ENCODE measurements at regions not wholly inside any gene's neighbourhood (a gene's known extent, or its start where the extent isn't known, plus 50 kb on each side); places are given as distances from the start of the nearest gene placed in this dataset.

DNA sequence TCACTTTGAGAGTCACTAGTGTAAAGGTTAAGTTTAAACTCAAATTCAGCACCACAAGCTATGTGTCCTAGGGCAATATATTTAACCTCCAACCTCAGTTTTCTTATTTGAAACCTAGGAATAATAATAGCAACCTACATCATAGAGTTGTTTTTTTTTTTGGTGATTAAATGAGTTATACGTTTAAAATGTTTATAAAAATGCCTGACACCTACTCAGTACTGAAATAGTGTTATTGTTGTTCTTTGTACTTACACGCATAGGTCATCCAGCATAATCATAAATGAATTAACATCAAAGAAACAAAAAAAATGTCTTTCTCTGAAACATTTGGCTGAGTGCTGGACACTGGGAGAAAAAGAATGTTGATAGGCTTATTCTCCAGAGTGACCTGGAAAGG is 266.8 kb upstream of the PRMT6 start:
- Histone ChIP-seq H3K9me3 (ENCODE audit: control insufficient read depth, insufficient read depth, low read depth, low read length) (no peaks in the 10 kb centered on the region), H3K27ac (ENCODE audit: low read length) (no peak overlapping the region), H3K27me3 (ENCODE audit: control insufficient read depth, insufficient read depth, low read length) (no peaks in the 10 kb centered on the region), H3K36me3 (ENCODE audit: control insufficient read depth, insufficient read depth, low read length) (no peaks in the 10 kb centered on the region), H3K4me1 (ENCODE audit: control insufficient read depth, insufficient read depth, low read length) (no peaks in the 10 kb centered on the region), H3K4me3 (ENCODE audit: low read depth in 2 of 2, low read length in 2 of 2) (no peak overlapping the region)
- POLR2A ChIA-PET, result no interaction called here
- CTCF ChIA-PET, result no interaction called here
- ATAC-seq (no peak), DNase-seq (ENCODE audit: low read depth, low spot score) (no peak)
- no TSS peak for BruUV-seq (replicated peaks)
- no peak for TF ChIP-seq CTCF (IDR thresholded peaks at IDR 0.05)
- TF ChIP-seq SIN3A (IDR thresholded peaks at IDR 0.05; ENCODE audit: borderline replicate concordance, insufficient read depth, low read depth, low read length), result no peak
- TF ChIP-seq, protein P1, sequence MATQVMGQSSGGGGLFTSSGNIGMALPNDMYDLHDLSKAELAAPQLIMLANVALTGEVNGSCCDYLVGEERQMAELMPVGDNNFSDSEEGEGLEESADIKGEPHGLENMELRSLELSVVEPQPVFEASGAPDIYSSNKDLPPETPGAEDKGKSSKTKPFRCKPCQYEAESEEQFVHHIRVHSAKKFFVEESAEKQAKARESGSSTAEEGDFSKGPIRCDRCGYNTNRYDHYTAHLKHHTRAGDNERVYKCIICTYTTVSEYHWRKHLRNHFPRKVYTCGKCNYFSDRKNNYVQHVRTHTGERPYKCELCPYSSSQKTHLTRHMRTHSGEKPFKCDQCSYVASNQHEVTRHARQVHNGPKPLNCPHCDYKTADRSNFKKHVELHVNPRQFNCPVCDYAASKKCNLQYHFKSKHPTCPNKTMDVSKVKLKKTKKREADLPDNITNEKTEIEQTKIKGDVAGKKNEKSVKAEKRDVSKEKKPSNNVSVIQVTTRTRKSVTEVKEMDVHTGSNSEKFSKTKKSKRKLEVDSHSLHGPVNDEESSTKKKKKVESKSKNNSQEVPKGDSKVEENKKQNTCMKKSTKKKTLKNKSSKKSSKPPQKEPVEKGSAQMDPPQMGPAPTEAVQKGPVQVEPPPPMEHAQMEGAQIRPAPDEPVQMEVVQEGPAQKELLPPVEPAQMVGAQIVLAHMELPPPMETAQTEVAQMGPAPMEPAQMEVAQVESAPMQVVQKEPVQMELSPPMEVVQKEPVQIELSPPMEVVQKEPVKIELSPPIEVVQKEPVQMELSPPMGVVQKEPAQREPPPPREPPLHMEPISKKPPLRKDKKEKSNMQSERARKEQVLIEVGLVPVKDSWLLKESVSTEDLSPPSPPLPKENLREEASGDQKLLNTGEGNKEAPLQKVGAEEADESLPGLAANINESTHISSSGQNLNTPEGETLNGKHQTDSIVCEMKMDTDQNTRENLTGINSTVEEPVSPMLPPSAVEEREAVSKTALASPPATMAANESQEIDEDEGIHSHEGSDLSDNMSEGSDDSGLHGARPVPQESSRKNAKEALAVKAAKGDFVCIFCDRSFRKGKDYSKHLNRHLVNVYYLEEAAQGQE (IDR thresholded peaks at IDR 0.05; ENCODE audit: insufficient read depth in 1 of 2, low read depth in 2 of 2, low read length in 1 of 2), result no peak
- TF ChIP-seq TCF7L2 (IDR thresholded peaks at IDR 0.05; ENCODE audit: low read depth, low read length), result no peak
- TF ChIP-seq POLR2AphosphoS5 (IDR thresholded peaks at IDR 0.05; ENCODE audit: low read depth, low read length), result no peak
- intact Hi-C loops (cut with micrococcal nuclease; ENCODE audit: unreplicated experiment) (no loop called here), in situ Hi-C loops (cut with HindIII; ENCODE audit: low pct_unique_long_range_greater_than_20kb, low sequenced_read_pairs) (no loop called here)

DNA sequence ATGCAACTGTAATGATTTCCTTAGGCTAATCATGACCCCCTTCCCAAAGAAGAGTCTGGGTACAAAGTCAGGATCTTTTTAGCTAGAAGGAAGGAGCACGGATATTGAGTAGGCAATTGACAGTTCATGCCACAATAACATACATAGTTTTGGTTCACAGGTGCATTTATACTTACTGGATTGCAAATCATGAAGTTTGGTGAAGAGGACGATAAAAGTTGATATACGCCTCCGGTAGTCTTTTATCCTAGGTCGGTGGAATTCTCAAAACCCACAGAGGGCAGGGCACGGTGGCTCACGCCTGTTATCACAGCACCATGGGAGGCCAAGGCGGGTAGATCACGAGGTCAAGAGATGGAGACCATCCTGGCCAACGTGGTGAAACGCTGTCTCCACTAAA is 265.4 kb upstream of the PRMT6 start:
- TF ChIP-seq SIN3A (IDR thresholded peaks at IDR 0.05; ENCODE audit: borderline replicate concordance, insufficient read depth, low read depth, low read length) (no peak), POLR2AphosphoS5 (IDR thresholded peaks at IDR 0.05; ENCODE audit: low read depth, low read length) (no peak), TCF7L2 (IDR thresholded peaks at IDR 0.05; ENCODE audit: low read depth, low read length) (no peak), CTCF (IDR thresholded peaks at IDR 0.05) (no peak)
- TF ChIP-seq, protein P1 (IDR thresholded peaks at IDR 0.05; ENCODE audit: insufficient read depth in 1 of 2, low read depth in 2 of 2, low read length in 1 of 2), result no peak
- ChIA-PET CTCF (no interaction called here), POLR2A (no interaction called here)
- BruUV-seq (replicated peaks), result no TSS peak
- Histone ChIP-seq H3K36me3 (ENCODE audit: control insufficient read depth, insufficient read depth, low read length) (no peaks in the 10 kb centered on the region), H3K9me3 (ENCODE audit: control insufficient read depth, insufficient read depth, low read depth, low read length) (no peaks in the 10 kb centered on the region), H3K27ac (ENCODE audit: low read length) (no peak overlapping the region), H3K4me3 (ENCODE audit: low read depth in 2 of 2, low read length in 2 of 2) (no peak overlapping the region), H3K4me1 (ENCODE audit: control insufficient read depth, insufficient read depth, low read length) (no peaks in the 10 kb centered on the region), H3K27me3 (ENCODE audit: control insufficient read depth, insufficient read depth, low read length) (no peaks in the 10 kb centered on the region)
- ATAC-seq (no peak), DNase-seq (ENCODE audit: low read depth, low spot score) (no peak)
- in situ Hi-C loops (cut with HindIII; ENCODE audit: low pct_unique_long_range_greater_than_20kb, low sequenced_read_pairs), result no loop called here
- intact Hi-C loops (cut with micrococcal nuclease; ENCODE audit: unreplicated experiment), result no loop called here

Data from Panc1 (cell line).